HEK293 (cell line): ENCODE measurements at regions not wholly inside any gene's neighbourhood (a gene's known extent, or its start where the extent isn't known, plus 50 kb on each side); places are given as distances from the start of the nearest gene placed in this dataset.

Experiments
- CTCF ChIA-PET: fragments of 350-600 bp; formaldehyde crosslinking; extraction: SDS; loops from one replicate; lab custom pipeline; 2021; ENCODE audit warnings: antibody characterized with exemption; lab: Yijun Ruan, JAX
- POLR2A ChIA-PET: fragments of 300-600 bp; formaldehyde crosslinking; extraction: SDS; loops from one replicate; lab custom pipeline; 2020; ENCODE audit warnings: antibody characterized with exemption, inconsistent platforms; lab: Yijun Ruan, JAX
- H3K27ac ChIP-seq: fragments of 200-500 bp; sonication (Bioruptor generic); 2 replicates; pipeline ENCODE4 v1.5.1; 2014; ENCODE audit warnings: low read depth, low read length, control low read depth, inconsistent platforms; ENCODE audit errors: extremely low read depth
- H3K36me3 ChIP-seq, 2 experiments: fragments of 200-500 bp in 1 of 2; sonication (Bioruptor generic) in 1 of 2; 1 replicate in 1 of 2; 2 replicates in 1 of 2; pipeline ENCODE4 v1.5.1; 2014 to 2017; ENCODE audit warnings: inconsistent platforms in 2 of 2, low read length in 2 of 2; ENCODE audit not compliant: control insufficient read depth in 2 of 2, insufficient read depth in 1 of 2
- H3K4me1 ChIP-seq: fragments of 200-500 bp; sonication (Bioruptor generic); 2 replicates; pipeline ENCODE4 v1.5.1; 2014; ENCODE audit warnings: mild to moderate bottlenecking, low read length, inconsistent platforms; ENCODE audit not compliant: control insufficient read depth, insufficient read depth
- H3K4me3 ChIP-seq: 2 replicates; pipeline ENCODE4 v1.5.1; 2011; ENCODE audit warnings: low read depth, mild to moderate bottlenecking, control low read depth, low read length, moderate library complexity
- H3K9me3 ChIP-seq: fragments of 200-500 bp; sonication (Bioruptor generic); 2 replicates; pipeline ENCODE4 v1.5.1; 2014; ENCODE audit warnings: low read depth, low read length, inconsistent platforms; ENCODE audit not compliant: control insufficient read depth, insufficient read depth
- MZF1 ChIP-seq: fragments of 450-650 bp; formaldehyde crosslinking; IDR thresholded peaks from 2 replicates; pipeline ENCODE4 v1.5.1; 2017; ENCODE audit warnings: missing biosample characterization, missing genetic modification characterization, borderline replicate concordance
- SP3 ChIP-seq: fragments of 450-650 bp; formaldehyde crosslinking; IDR thresholded peaks from 2 replicates; pipeline ENCODE4 v1.5.1; 2016; ENCODE audit warnings: missing biosample characterization, missing genetic modification characterization
- YY1 ChIP-seq: fragments of 450-650 bp; formaldehyde crosslinking; IDR thresholded peaks from 2 replicates; pipeline ENCODE4 v1.5.1; 2018; ENCODE audit warnings: missing biosample characterization, missing genetic modification characterization
- ZBTB17 ChIP-seq: fragments of 450-650 bp; formaldehyde crosslinking; IDR thresholded peaks from 2 replicates; pipeline ENCODE4 v1.5.1; 2016; ENCODE audit warnings: missing biosample characterization, missing genetic modification characterization
- ZNF121 ChIP-seq: fragments of 450-650 bp; formaldehyde crosslinking; IDR thresholded peaks from 2 replicates; pipeline ENCODE4 v1.5.1; 2016; ENCODE audit warnings: missing biosample characterization, missing genetic modification characterization
- ZNF169 ChIP-seq: fragments of 450-650 bp; formaldehyde crosslinking; IDR thresholded peaks from 2 replicates; pipeline ENCODE4 v1.5.1; 2016; ENCODE audit warnings: missing biosample characterization, missing genetic modification characterization
- ZNF174 ChIP-seq: fragments of 450-650 bp; formaldehyde crosslinking; IDR thresholded peaks from 2 replicates; pipeline ENCODE4 v1.5.0; 2017; ENCODE audit warnings: missing biosample characterization, mild to moderate bottlenecking, missing genetic modification characterization
- ZNF19 ChIP-seq: fragments of 450-650 bp; formaldehyde crosslinking; IDR thresholded peaks from 2 replicates; pipeline ENCODE4; 2016; ENCODE audit warnings: missing biosample characterization, missing genetic modification characterization, low read depth
- ZNF211 ChIP-seq: fragments of 450-650 bp; formaldehyde crosslinking; IDR thresholded peaks from 2 replicates; pipeline ENCODE4 v1.5.1; 2016; ENCODE audit warnings: low read depth, missing biosample characterization, missing genetic modification characterization
- ZNF311 ChIP-seq: fragments of 450-650 bp; formaldehyde crosslinking; IDR thresholded peaks from 2 replicates; pipeline ENCODE4 v1.5.1; 2017; ENCODE audit warnings: missing biosample characterization, missing genetic modification characterization, borderline replicate concordance
- ZNF416 ChIP-seq: fragments of 450-650 bp; formaldehyde crosslinking; IDR thresholded peaks from 2 replicates; pipeline ENCODE4 v1.5.1; 2016; ENCODE audit warnings: missing biosample characterization, missing genetic modification characterization
- ZNF423 ChIP-seq: fragments of 450-650 bp; formaldehyde crosslinking; IDR thresholded peaks from 2 replicates; pipeline ENCODE4 v1.5.1; 2016; ENCODE audit warnings: missing biosample characterization, missing genetic modification characterization
- ZNF510 ChIP-seq: fragments of 450-650 bp; formaldehyde crosslinking; IDR thresholded peaks from 2 replicates; pipeline ENCODE4 v1.5.1; 2018; ENCODE audit warnings: mild to moderate bottlenecking, missing genetic modification characterization, missing biosample characterization; ENCODE audit not compliant: insufficient replicate concordance
- ZNF530 ChIP-seq: fragments of 450-650 bp; formaldehyde crosslinking; IDR thresholded peaks from 2 replicates; pipeline ENCODE4 v1.5.1; 2016; ENCODE audit warnings: low read depth, missing biosample characterization, missing genetic modification characterization
- ZNF571 ChIP-seq: fragments of 450-650 bp; formaldehyde crosslinking; IDR thresholded peaks from 2 replicates; pipeline ENCODE4 v1.5.0; 2017; ENCODE audit warnings: missing biosample characterization, missing genetic modification characterization
- ZNF677 ChIP-seq: fragments of 450-650 bp; IDR thresholded peaks from 2 replicates; pipeline ENCODE4 v1.5.0; 2018; ENCODE audit warnings: missing biosample characterization, mild to moderate bottlenecking, missing genetic modification characterization, moderate library complexity
- ZNF777 ChIP-seq: fragments of 450-650 bp; formaldehyde crosslinking; IDR thresholded peaks from 2 replicates; pipeline ENCODE4 v1.5.1; 2017; ENCODE audit warnings: missing biosample characterization, missing genetic modification characterization, borderline replicate concordance
- ZNF791 ChIP-seq: fragments of 450-650 bp; formaldehyde crosslinking; IDR thresholded peaks from 2 replicates; pipeline ENCODE4 v1.5.1; 2016; ENCODE audit warnings: missing biosample characterization, missing genetic modification characterization
- ZNF792 ChIP-seq: fragments of 450-650 bp; formaldehyde crosslinking; IDR thresholded peaks from 2 replicates; pipeline ENCODE4 v1.5.1; 2016; ENCODE audit warnings: missing biosample characterization, missing genetic modification characterization
- ZNF837 ChIP-seq: fragments of 450-650 bp; formaldehyde crosslinking; IDR thresholded peaks from 2 replicates; pipeline ENCODE4 v1.5.1; 2016; ENCODE audit warnings: missing biosample characterization, missing genetic modification characterization
- ZSCAN16 ChIP-seq: fragments of 450-650 bp; formaldehyde crosslinking; IDR thresholded peaks from 2 replicates; pipeline ENCODE4 v1.5.1; 2016; ENCODE audit warnings: missing biosample characterization, missing genetic modification characterization
- ZSCAN23 ChIP-seq: fragments of 450-650 bp; formaldehyde crosslinking; IDR thresholded peaks from 2 replicates; pipeline ENCODE4 v1.5.1; 2016; ENCODE audit warnings: missing biosample characterization, missing genetic modification characterization
- TF ChIP-seq, protein P1 (sequence below): fragments of 450-650 bp; formaldehyde crosslinking; IDR thresholded peaks from 2 replicates; pipeline ENCODE4 v1.5.1; 2016; ENCODE audit warnings: missing biosample characterization, missing genetic modification characterization
- TF ChIP-seq, protein P2 (sequence below): fragments of 450-650 bp; formaldehyde crosslinking; IDR thresholded peaks from 2 replicates; pipeline ENCODE4 v1.5.0; 2017; ENCODE audit warnings: missing biosample characterization, missing genetic modification characterization, borderline replicate concordance

DNA sequence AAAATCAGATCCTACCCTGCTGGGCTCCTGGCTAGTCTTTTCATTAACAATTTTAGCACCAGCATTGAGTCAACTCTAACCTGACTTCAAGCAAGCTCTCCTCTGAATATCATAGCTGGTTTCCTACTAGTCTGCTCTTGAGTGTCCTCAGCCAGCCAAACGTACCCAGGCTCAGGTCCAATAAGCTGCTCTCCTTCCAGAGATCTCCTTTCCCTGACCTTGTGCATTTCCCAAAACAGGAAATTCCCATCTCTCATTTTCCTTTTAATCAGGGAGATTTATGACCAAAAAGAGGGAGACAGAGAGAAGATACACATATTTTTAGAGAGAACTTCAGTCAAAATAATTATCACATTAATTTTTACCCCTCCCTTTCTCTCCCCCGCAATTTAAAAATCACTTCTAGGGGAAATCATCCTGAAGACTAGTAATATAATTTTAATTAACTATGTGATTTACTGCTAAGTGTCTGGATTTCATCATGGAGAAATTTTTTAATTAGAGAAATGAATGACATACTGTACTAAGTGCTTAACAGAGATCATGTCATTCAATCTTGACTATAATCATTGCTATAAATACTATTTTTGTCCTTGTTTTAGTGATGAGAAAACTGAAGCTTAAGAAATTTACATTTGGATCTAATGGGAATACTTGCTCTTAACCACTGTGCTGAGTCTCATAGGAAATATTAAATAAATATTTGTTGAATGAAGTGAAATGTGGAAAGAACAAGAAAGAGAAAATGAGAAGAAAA lies 421.7 kb upstream of the INTU start:
- Histone ChIP-seq H3K4me3 (no peak overlapping the region), H3K4me1 (no peaks in the 10 kb centered on the region), H3K36me3 (no peaks in the 10 kb centered on the region), H3K9me3 (no peaks in the 10 kb centered on the region), H3K27ac (no peak overlapping the region)
- TF ChIP-seq, protein P1, sequence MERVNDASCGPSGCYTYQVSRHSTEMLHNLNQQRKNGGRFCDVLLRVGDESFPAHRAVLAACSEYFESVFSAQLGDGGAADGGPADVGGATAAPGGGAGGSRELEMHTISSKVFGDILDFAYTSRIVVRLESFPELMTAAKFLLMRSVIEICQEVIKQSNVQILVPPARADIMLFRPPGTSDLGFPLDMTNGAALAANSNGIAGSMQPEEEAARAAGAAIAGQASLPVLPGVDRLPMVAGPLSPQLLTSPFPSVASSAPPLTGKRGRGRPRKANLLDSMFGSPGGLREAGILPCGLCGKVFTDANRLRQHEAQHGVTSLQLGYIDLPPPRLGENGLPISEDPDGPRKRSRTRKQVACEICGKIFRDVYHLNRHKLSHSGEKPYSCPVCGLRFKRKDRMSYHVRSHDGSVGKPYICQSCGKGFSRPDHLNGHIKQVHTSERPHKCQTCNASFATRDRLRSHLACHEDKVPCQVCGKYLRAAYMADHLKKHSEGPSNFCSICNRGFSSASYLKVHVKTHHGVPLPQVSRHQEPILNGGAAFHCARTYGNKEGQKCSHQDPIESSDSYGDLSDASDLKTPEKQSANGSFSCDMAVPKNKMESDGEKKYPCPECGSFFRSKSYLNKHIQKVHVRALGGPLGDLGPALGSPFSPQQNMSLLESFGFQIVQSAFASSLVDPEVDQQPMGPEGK (tag by site-specific recombination) = no peak
- TF ChIP-seq ZNF510 (tag by site-specific recombination) = no peak
- TF ChIP-seq ZSCAN23 (tag by site-specific recombination) = no peak
- TF ChIP-seq ZNF530 (tag by site-specific recombination) = no peak
- no peak for TF ChIP-seq ZNF837 (tag by site-specific recombination)
- TF ChIP-seq ZNF677 (tag by site-specific recombination) = no peak
- TF ChIP-seq ZNF777 (tag by site-specific recombination) = no peak
- no peak for TF ChIP-seq ZNF174
- no peak for TF ChIP-seq MZF1
- no peak for TF ChIP-seq ZNF311 (tag by site-specific recombination)
- no peak for TF ChIP-seq ZNF121 (tag by site-specific recombination)
- TF ChIP-seq, protein P2, sequence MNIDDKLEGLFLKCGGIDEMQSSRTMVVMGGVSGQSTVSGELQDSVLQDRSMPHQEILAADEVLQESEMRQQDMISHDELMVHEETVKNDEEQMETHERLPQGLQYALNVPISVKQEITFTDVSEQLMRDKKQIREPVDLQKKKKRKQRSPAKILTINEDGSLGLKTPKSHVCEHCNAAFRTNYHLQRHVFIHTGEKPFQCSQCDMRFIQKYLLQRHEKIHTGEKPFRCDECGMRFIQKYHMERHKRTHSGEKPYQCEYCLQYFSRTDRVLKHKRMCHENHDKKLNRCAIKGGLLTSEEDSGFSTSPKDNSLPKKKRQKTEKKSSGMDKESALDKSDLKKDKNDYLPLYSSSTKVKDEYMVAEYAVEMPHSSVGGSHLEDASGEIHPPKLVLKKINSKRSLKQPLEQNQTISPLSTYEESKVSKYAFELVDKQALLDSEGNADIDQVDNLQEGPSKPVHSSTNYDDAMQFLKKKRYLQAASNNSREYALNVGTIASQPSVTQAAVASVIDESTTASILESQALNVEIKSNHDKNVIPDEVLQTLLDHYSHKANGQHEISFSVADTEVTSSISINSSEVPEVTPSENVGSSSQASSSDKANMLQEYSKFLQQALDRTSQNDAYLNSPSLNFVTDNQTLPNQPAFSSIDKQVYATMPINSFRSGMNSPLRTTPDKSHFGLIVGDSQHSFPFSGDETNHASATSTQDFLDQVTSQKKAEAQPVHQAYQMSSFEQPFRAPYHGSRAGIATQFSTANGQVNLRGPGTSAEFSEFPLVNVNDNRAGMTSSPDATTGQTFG = no peak
- no peak for TF ChIP-seq ZNF211 (tag by site-specific recombination)
- TF ChIP-seq ZNF423 (tag by site-specific recombination) = no peak
- no peak for TF ChIP-seq ZNF416 (tag by site-specific recombination)
- no peak for TF ChIP-seq ZNF791 (tag by site-specific recombination)
- no peak for TF ChIP-seq SP3 (tag by site-specific recombination)
- ChIA-PET POLR2A (no interaction called here), CTCF (no interaction called here)

DNA sequence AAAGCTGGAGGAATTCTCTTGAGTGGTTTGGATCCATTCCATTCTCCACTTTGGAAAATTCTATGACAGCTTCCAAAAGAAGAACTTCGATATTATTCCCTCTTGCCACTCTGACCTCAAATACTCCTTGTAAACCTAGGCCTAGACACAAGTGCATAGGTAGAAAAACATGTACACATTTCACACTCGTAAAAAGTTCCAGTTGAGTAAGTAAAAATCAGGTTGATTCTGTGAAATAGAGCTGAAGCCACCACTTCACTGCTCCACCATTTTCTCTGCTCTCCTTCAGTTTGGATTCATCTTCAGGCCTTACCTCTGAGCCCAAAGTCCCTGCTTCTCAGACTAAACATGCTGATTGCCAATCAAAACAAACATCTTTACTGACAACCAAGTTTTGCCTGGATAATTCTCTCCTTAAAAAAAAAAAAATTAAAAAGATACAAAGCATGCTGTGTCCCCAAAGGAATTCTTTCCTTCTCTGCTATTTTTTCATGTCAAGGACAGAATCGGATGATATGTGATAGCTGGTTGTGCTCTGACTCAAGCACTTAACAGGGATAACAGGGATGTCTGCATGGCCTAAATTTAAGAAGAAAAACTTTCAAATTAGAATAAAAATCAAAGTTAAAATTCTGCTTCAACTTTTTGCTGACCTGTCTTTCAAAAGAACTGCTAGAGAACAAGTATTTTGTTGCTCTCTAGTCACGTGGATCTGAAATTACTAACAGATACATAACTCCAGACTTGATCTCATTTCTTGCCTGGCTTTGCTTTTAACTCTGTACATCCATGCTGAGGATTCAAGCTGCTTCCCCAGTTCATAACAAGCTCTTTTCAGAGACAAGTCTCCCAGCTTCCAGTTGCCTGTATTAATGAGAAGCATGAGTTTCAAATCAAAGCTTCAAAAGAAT lies 420.9 kb upstream of the INTU start:
- ChIA-PET POLR2A (no interaction called here), CTCF (no interaction called here)
- no peak overlapping the region for H3K4me3 ChIP-seq
- H3K36me3 ChIP-seq = no peaks in the 10 kb centered on the region
- TF ChIP-seq ZNF169 (tag by site-specific recombination) (no peak), ZNF792 (no peak), ZNF19 (no peak), YY1 (tag by site-specific recombination) (no peak), ZNF311 (tag by site-specific recombination) (no peak), ZBTB17 (tag by site-specific recombination) (no peak), ZSCAN16 (tag by site-specific recombination) (no peak), ZNF571 (tag by site-specific recombination) (no peak)
- TF ChIP-seq, all 188 proteins: peak for 0
- Histone ChIP-seq H3K27ac (no peak overlapping the region), H3K4me1 (no peaks in the 10 kb centered on the region), H3K9me3 (no peaks in the 10 kb centered on the region)
